SK-N-SH (cell line): ENCODE measurements at regions not wholly inside any gene's neighbourhood (a gene's known extent, or its start where the extent isn't known, plus 50 kb on each side); places are given as distances from the start of the nearest gene placed in this dataset.

Experiments used
- CTCF ChIA-PET: fragments of 300-600, 350-600 bp; formaldehyde crosslinking; extraction: SDS; loops from one replicate; lab custom pipeline; 2021; lab: Yijun Ruan, JAX
- POLR2A ChIA-PET: fragments of 350-600 bp; sonication (Branson Sonifier 250); formaldehyde crosslinking; extraction: SDS; loops from one replicate; lab custom pipeline; 2020; ENCODE audit warnings: antibody characterized with exemption, inconsistent platforms; lab: Yijun Ruan, JAX
- DNase-seq: peaks from one replicate; pipeline ENCODE4 v3.0.0; 2012
- H2AFZ ChIP-seq: fragments of 200-600 bp; sonication (generic); 2 replicates; pipeline ENCODE4 v1.8.1; 2016; ENCODE audit warnings: antibody characterized with exemption, mild to moderate bottlenecking, low read depth
- H3F3A ChIP-seq: fragments of 200-600 bp; sonication (generic); replicated peaks from 2 replicates; pipeline ENCODE3; 2016; ENCODE audit warnings: antibody characterized with exemption, mild to moderate bottlenecking; ENCODE audit not compliant: insufficient read depth
- H3K27ac ChIP-seq, 2 experiments: fragments of 200-500 bp in 1 of 2; fragments of 200-600 bp in 1 of 2; sonication (Bioruptor generic) in 1 of 2; sonication (generic), shearing (Covaris generic) in 1 of 2; 2 replicates each; pipeline versions ENCODE4 v1.5.1 to v1.6.1; 2014 to 2016; ENCODE audit warnings: low read depth in 2 of 2, inconsistent platforms in 1 of 2, low read length in 1 of 2, mild to moderate bottlenecking in 1 of 2, mixed read lengths in 1 of 2
- H3K27me3 ChIP-seq: fragments of 200-600 bp; sonication (generic), shearing (Covaris generic); 2 replicates; pipeline ENCODE4 v1.6.1; 2016; ENCODE audit warnings: mixed run types; ENCODE audit not compliant: insufficient read depth
- H3K36me3 ChIP-seq, 2 experiments: fragments of 200-500 bp in 1 of 2; fragments of 200-600 bp in 1 of 2; sonication (Bioruptor generic) in 1 of 2; sonication (generic) in 1 of 2; replicated peaks in 1 of 2; 2 replicates each; pipeline versions ENCODE3 to v1.5.1; 2014 to 2016; ENCODE audit warnings: low read length in 1 of 2, mild to moderate bottlenecking in 1 of 2; ENCODE audit not compliant: insufficient read depth in 2 of 2, control insufficient read depth in 1 of 2
- H3K4me1 ChIP-seq, 2 experiments: fragments of 200-500 bp in 1 of 2; fragments of 200-600 bp in 1 of 2; sonication (Bioruptor generic) in 1 of 2; sonication (generic), shearing (Covaris generic) in 1 of 2; 2 replicates each; pipeline versions ENCODE4 v1.5.1 to v1.6.1; 2014 to 2016; ENCODE audit warnings: low read depth in 1 of 2, low read length in 1 of 2, mixed run types in 1 of 2; ENCODE audit not compliant: insufficient read depth in 2 of 2, control insufficient read depth in 1 of 2
- H3K4me2 ChIP-seq: fragments of 200-600 bp; sonication (generic), shearing (Covaris generic); 2 replicates; pipeline ENCODE4 v1.6.1; 2017; ENCODE audit warnings: mixed run types
- H3K4me3 ChIP-seq, 2 experiments: fragments of 200-500 bp in 1 of 2; fragments of 200-600 bp in 1 of 2; sonication (Bioruptor generic) in 1 of 2; sonication (generic), shearing (Covaris generic) in 1 of 2; 2 replicates each; pipeline versions ENCODE4 v1.5.1 to v1.8.1; 2014 to 2016; ENCODE audit warnings: low read depth in 2 of 2, inconsistent platforms in 1 of 2, low read length in 1 of 2, mild to moderate bottlenecking in 1 of 2, mixed read lengths in 1 of 2, moderate library complexity in 1 of 2
- H3K79me2 ChIP-seq: fragments of 200-600 bp; sonication (generic); 2 replicates; pipeline ENCODE4 v1.8.1; 2017; ENCODE audit warnings: mild to moderate bottlenecking; ENCODE audit not compliant: insufficient read depth
- H3K9ac ChIP-seq: fragments of 200-600 bp; sonication (generic); 2 replicates; pipeline ENCODE4 v1.6.1; 2017; ENCODE audit warnings: mixed run types
- H3K9me2 ChIP-seq: fragments of 200-600 bp; sonication (generic); 2 replicates; pipeline ENCODE4 v1.6.1; 2017; ENCODE audit warnings: mixed run types
- H3K9me3 ChIP-seq: fragments of 200-600 bp; sonication (generic); 2 replicates; pipeline ENCODE4 v1.6.1; 2017; ENCODE audit warnings: mixed run types, mild to moderate bottlenecking, moderate library complexity
- H4K20me1 ChIP-seq: fragments of 200-600 bp; sonication (generic); 2 replicates; pipeline ENCODE4 v1.6.1; 2017; ENCODE audit warnings: mild to moderate bottlenecking, mixed run types; ENCODE audit not compliant: insufficient read depth
- CHD2 ChIP-seq: fragments of 150-350 bp; IDR thresholded peaks from 2 replicates; pipeline ENCODE4 v1.6.1; 2018; ENCODE audit warnings: low read length; ENCODE audit not compliant: partially characterized antibody
- ELF1 ChIP-seq: IDR thresholded peaks from 2 replicates; pipeline ENCODE4 v1.4.0; 2012
- EP300 ChIP-seq, 2 experiments: IDR thresholded peaks; 2 replicates each; pipeline versions ENCODE4 v1.4.0 to v1.6.1; 2012; ENCODE audit warnings: borderline replicate concordance in 1 of 2, low read depth in 1 of 2, low read length in 1 of 2
- EZH2phosphoT487 ChIP-seq: fragments of 200-600 bp; sonication (generic); IDR thresholded peaks from 2 replicates; pipeline ENCODE4 v1.6.1; 2017; ENCODE audit warnings: low read depth, mixed run types, mild to moderate bottlenecking, antibody characterized with exemption, moderate library complexity, borderline replicate concordance
- FOXM1 ChIP-seq: IDR thresholded peaks from 2 replicates; pipeline ENCODE4 v1.4.0; 2012; ENCODE audit warnings: low read depth, mild to moderate bottlenecking
- GATA2 ChIP-seq: sonication (generic); formaldehyde crosslinking; IDR thresholded peaks from 2 replicates; pipeline ENCODE4 v1.5.0; 2020; ENCODE audit warnings: mild to moderate bottlenecking, missing genetic modification reagents
- JUND ChIP-seq: IDR thresholded peaks from 2 replicates; pipeline ENCODE4 v1.4.0; 2012
- MXI1 ChIP-seq: IDR thresholded peaks from 2 replicates; pipeline ENCODE4 v1.6.1; 2012; ENCODE audit warnings: mild to moderate bottlenecking, low read depth, low read length, improper control_type of control experiment
- NFIC ChIP-seq: IDR thresholded peaks from 2 replicates; pipeline ENCODE4 v1.4.0; 2012; ENCODE audit warnings: borderline replicate concordance
- NRF1 ChIP-seq: IDR thresholded peaks from 2 replicates; pipeline ENCODE4 v1.6.1; 2012; ENCODE audit warnings: low read depth, mild to moderate bottlenecking, low read length
- RAD21 ChIP-seq: IDR thresholded peaks from 2 replicates; pipeline ENCODE4 v1.6.1; 2012; ENCODE audit warnings: mild to moderate bottlenecking, low read length
- RCOR1 ChIP-seq: fragments of 150-350 bp; IDR thresholded peaks from 2 replicates; pipeline ENCODE4 v1.6.1; 2017; ENCODE audit warnings: antibody characterized with exemption, low read length
- TAF1 ChIP-seq: IDR thresholded peaks from 2 replicates; pipeline ENCODE4 v1.6.1; 2012; ENCODE audit warnings: low read depth, mild to moderate bottlenecking, low read length, moderate library complexity, borderline replicate concordance
- TCF12 ChIP-seq: IDR thresholded peaks from 2 replicates; pipeline ENCODE4 v1.4.0; 2012
- TEAD4 ChIP-seq: IDR thresholded peaks from 2 replicates; pipeline ENCODE4 v1.4.0; 2012; ENCODE audit warnings: mild to moderate bottlenecking, borderline replicate concordance; ENCODE audit not compliant: insufficient read depth
- WGBS: methylation state at CpG from one replicate; pipeline ENCODE4 v1.1.6; 2017; ENCODE audit warnings: low lambda C conversion rate; 5-methylcytosine and 5-hydroxymethylcytosine counted together
- TF ChIP-seq, protein P1 (sequence below): fragments of 200-600 bp; sonication (generic); IDR thresholded peaks from 2 replicates; pipeline ENCODE4 v1.6.1; 2017; ENCODE audit warnings: antibody characterized with exemption, mild to moderate bottlenecking, moderate library complexity
- TF ChIP-seq, protein P2 (sequence below): IDR thresholded peaks from 2 replicates; pipeline ENCODE4; 2012
- TF ChIP-seq, protein P3 (sequence below): fragments of 150-350 bp; IDR thresholded peaks from 2 replicates; pipeline ENCODE4 v1.6.1; 2017; ENCODE audit warnings: antibody characterized with exemption, low read length, low read depth, borderline replicate concordance
- TF ChIP-seq, protein P4 (sequence below): fragments of 150-350 bp; IDR thresholded peaks from 2 replicates; pipeline ENCODE4 v1.6.1; 2016; ENCODE audit warnings: mild to moderate bottlenecking, low read depth, low read length
- TF ChIP-seq, protein P5 (sequence below): IDR thresholded peaks from 2 replicates; pipeline ENCODE4 v1.4.0; 2012; ENCODE audit warnings: low read depth, borderline replicate concordance

DNA sequence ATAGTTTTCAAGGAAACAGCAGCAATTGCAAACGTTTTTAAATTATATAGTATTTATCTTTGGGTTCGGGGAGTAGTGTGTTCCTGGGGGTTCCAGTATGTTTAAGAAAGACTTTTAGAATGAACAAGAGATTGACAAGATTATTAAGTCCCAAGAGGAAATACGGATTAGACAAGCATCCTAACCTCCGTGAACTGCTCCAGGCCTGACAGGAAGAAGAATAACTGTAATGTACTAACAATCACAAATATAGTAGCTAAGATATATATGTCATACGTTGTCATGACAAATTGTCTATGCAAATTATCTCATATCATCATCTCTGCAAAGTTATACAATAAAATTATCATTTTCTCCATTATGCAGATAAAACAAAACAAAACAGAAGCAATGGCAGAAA is 1397.2 kb downstream of the MRPL39 start:
- WGBS, result 77% methylated on average over 5 of the region's 5 CpGs
- Histone ChIP-seq H3K4me1 (peaks cover 0 to 6% of the 10 kb centered on the region in 2 experiments; a peak in 2 of 4 replicates), H3K9me3 (no peaks in the 10 kb centered on the region), H3K9ac (no peak overlapping the region), H2AFZ (no peak overlapping the region), H3K27me3 (no peaks in the 10 kb centered on the region), H3K9me2 (no peaks in the 10 kb centered on the region), H3K79me2 (no peaks in the 10 kb centered on the region), H3K4me2 (no peak overlapping the region)
- DNase-seq, result no peak
- POLR2A ChIA-PET, result no interaction called here
- TF ChIP-seq, protein P1, sequence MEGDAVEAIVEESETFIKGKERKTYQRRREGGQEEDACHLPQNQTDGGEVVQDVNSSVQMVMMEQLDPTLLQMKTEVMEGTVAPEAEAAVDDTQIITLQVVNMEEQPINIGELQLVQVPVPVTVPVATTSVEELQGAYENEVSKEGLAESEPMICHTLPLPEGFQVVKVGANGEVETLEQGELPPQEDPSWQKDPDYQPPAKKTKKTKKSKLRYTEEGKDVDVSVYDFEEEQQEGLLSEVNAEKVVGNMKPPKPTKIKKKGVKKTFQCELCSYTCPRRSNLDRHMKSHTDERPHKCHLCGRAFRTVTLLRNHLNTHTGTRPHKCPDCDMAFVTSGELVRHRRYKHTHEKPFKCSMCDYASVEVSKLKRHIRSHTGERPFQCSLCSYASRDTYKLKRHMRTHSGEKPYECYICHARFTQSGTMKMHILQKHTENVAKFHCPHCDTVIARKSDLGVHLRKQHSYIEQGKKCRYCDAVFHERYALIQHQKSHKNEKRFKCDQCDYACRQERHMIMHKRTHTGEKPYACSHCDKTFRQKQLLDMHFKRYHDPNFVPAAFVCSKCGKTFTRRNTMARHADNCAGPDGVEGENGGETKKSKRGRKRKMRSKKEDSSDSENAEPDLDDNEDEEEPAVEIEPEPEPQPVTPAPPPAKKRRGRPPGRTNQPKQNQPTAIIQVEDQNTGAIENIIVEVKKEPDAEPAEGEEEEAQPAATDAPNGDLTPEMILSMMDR, result no peak
- TF ChIP-seq RAD21 (no peak), RCOR1 (no peak), ELF1 (no peak), MXI1 (no peak), EZH2phosphoT487 (no peak), EP300 (IDR thresholded peaks at IDR 0.05; ENCODE audit: borderline replicate concordance in 1 of 2, low read depth in 1 of 2, low read length in 1 of 2) (no peak), TEAD4 (no peak), CHD2 (no peak), GATA2 (CRISPR knock-in tag) (no peak), NRF1 (no peak), TAF1 (no peak), FOXM1 (no peak), JUND (no peak), TCF12 (no peak), NFIC (no peak)
- TF ChIP-seq, protein P2, sequence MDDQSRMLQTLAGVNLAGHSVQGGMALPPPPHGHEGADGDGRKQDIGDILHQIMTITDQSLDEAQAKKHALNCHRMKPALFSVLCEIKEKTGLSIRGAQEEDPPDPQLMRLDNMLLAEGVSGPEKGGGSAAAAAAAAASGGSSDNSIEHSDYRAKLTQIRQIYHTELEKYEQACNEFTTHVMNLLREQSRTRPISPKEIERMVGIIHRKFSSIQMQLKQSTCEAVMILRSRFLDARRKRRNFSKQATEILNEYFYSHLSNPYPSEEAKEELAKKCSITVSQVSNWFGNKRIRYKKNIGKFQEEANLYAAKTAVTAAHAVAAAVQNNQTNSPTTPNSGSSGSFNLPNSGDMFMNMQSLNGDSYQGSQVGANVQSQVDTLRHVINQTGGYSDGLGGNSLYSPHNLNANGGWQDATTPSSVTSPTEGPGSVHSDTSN, result no peak
- TF ChIP-seq, protein P3, sequence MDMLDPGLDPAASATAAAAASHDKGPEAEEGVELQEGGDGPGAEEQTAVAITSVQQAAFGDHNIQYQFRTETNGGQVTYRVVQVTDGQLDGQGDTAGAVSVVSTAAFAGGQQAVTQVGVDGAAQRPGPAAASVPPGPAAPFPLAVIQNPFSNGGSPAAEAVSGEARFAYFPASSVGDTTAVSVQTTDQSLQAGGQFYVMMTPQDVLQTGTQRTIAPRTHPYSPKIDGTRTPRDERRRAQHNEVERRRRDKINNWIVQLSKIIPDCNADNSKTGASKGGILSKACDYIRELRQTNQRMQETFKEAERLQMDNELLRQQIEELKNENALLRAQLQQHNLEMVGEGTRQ, result no peak
- TF ChIP-seq, protein P4, sequence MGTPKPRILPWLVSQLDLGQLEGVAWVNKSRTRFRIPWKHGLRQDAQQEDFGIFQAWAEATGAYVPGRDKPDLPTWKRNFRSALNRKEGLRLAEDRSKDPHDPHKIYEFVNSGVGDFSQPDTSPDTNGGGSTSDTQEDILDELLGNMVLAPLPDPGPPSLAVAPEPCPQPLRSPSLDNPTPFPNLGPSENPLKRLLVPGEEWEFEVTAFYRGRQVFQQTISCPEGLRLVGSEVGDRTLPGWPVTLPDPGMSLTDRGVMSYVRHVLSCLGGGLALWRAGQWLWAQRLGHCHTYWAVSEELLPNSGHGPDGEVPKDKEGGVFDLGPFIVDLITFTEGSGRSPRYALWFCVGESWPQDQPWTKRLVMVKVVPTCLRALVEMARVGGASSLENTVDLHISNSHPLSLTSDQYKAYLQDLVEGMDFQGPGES, result no peak
- TF ChIP-seq, protein P5, sequence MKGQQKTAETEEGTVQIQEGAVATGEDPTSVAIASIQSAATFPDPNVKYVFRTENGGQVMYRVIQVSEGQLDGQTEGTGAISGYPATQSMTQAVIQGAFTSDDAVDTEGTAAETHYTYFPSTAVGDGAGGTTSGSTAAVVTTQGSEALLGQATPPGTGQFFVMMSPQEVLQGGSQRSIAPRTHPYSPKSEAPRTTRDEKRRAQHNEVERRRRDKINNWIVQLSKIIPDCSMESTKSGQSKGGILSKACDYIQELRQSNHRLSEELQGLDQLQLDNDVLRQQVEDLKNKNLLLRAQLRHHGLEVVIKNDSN, result no peak
- TF ChIP-seq, all 33 proteins: peak for 0
- CTCF ChIA-PET, result interaction anchor here (0.6 kb wide), 1 partner anchor 23 kb away, joined by 3 read pairs; no protein-coding TSS in a partner anchor
- Histone ChIP-seq H4K20me1 (no peaks in the 10 kb centered on the region), H3K36me3 (no peaks in the 10 kb centered on the region), H3K4me3 (no peak overlapping the region), H3F3A (peaks cover under 1% of the 10 kb centered on the region), H3K27ac (no peak overlapping the region)
